ENCODE measurements at regions not wholly inside any gene's neighbourhood (a gene's known extent, or its start where the extent isn't known, plus 50 kb on each side); places are given as distances from the start of the nearest gene placed in this dataset.

GRCh38 chr12:81863406-81863805 is 104.3 kb upstream of the PPFIA2 start:
- H3K4me2 ChIP-seq (ENCODE audit: control insufficient read depth, extremely low read depth, insufficient read depth, low read depth, low read length) = no peak overlapping the region
- H4K20me1 ChIP-seq (ENCODE audit: control insufficient read depth, extremely low read depth, insufficient read depth, low read length) = no peaks in the 10 kb centered on the region
- no peak for TF ChIP-seq CTCF (optimal IDR thresholded peaks at IDR 0.05 in 1 of 3, IDR thresholded peaks at IDR 0.05 in 1 of 3, conservative IDR thresholded peaks at IDR 0.05 in 1 of 3; ENCODE audit: extremely low read depth in 1 of 3, insufficient read depth in 2 of 3, low read length in 3 of 3)
- TF ChIP-seq EZH2 (IDR thresholded peaks at IDR 0.05; ENCODE audit: low read length) = no peak
- H3K4me3 ChIP-seq (ENCODE audit: control insufficient read depth in 2 of 3, extremely low read depth in 1 of 3, insufficient read depth in 2 of 3, low read depth in 1 of 3, low read length in 3 of 3) = no peak overlapping the region
- dilution Hi-C loops (cut with MboI; ENCODE audit: extremely low pct_ligation_motif_present, low sequenced_read_pairs) = no loop called here
- no peak overlapping the region for H3K27ac ChIP-seq (ENCODE audit: control insufficient read depth, insufficient read depth, low read length)
- FAIRE-seq (no peak), DNase-seq (ENCODE audit: low read depth, low spot score) (no peak)
- H3K9me3 ChIP-seq (ENCODE audit: control insufficient read depth, low read depth, low read length) = no peaks in the 10 kb centered on the region
- H3K4me1 ChIP-seq (ENCODE audit: control insufficient read depth, extremely low read depth, insufficient read depth, low read length) = no peaks in the 10 kb centered on the region
- H3K9me1 ChIP-seq (ENCODE audit: control insufficient read depth, extremely low read depth, insufficient read depth, low read length) = no peaks in the 10 kb centered on the region
- no peaks in the 10 kb centered on the region for H3K27me3 ChIP-seq (ENCODE audit: control insufficient read depth, extremely low read depth, insufficient read depth, low read length)
- no peaks in the 10 kb centered on the region for H3K79me2 ChIP-seq (ENCODE audit: control insufficient read depth, insufficient read depth, low read length)
- no peaks in the 10 kb centered on the region for H3K36me3 ChIP-seq (ENCODE audit: control insufficient read depth in 2 of 2, extremely low read depth in 1 of 2, insufficient read depth in 2 of 2, low read length in 2 of 2)
- no peak overlapping the region for H3K9ac ChIP-seq (ENCODE audit: control insufficient read depth, extremely low read depth, insufficient read depth, low read length)
- H2AFZ ChIP-seq (ENCODE audit: control insufficient read depth, low read length) = no peak overlapping the region

GRCh38 chr12:81859521-81859920 is 100.4 kb upstream of the PPFIA2 start:
- no peak for TF ChIP-seq EZH2 (IDR thresholded peaks at IDR 0.05; ENCODE audit: low read length)
- no peak overlapping the region for H3K4me2 ChIP-seq (ENCODE audit: control insufficient read depth, extremely low read depth, insufficient read depth, low read depth, low read length)
- DNase-seq (ENCODE audit: low read depth, low spot score) (no peak), FAIRE-seq (no peak)
- no peak overlapping the region for H3K4me3 ChIP-seq (ENCODE audit: control insufficient read depth in 2 of 3, extremely low read depth in 1 of 3, insufficient read depth in 2 of 3, low read depth in 1 of 3, low read length in 3 of 3)
- no peaks in the 10 kb centered on the region for H3K27me3 ChIP-seq (ENCODE audit: control insufficient read depth, extremely low read depth, insufficient read depth, low read length)
- H3K27ac ChIP-seq (ENCODE audit: control insufficient read depth, insufficient read depth, low read length) = no peak overlapping the region
- H3K79me2 ChIP-seq (ENCODE audit: control insufficient read depth, insufficient read depth, low read length) = no peaks in the 10 kb centered on the region
- no peaks in the 10 kb centered on the region for H3K9me3 ChIP-seq (ENCODE audit: control insufficient read depth, low read depth, low read length)
- no peaks in the 10 kb centered on the region for H3K4me1 ChIP-seq (ENCODE audit: control insufficient read depth, extremely low read depth, insufficient read depth, low read length)
- H3K9ac ChIP-seq (ENCODE audit: control insufficient read depth, extremely low read depth, insufficient read depth, low read length) = no peak overlapping the region
- dilution Hi-C loops (cut with MboI; ENCODE audit: extremely low pct_ligation_motif_present, low sequenced_read_pairs) = no loop called here
- H4K20me1 ChIP-seq (ENCODE audit: control insufficient read depth, extremely low read depth, insufficient read depth, low read length) = no peaks in the 10 kb centered on the region
- H3K36me3 ChIP-seq (ENCODE audit: control insufficient read depth in 2 of 2, extremely low read depth in 1 of 2, insufficient read depth in 2 of 2, low read length in 2 of 2) = no peaks in the 10 kb centered on the region
- H3K9me1 ChIP-seq (ENCODE audit: control insufficient read depth, extremely low read depth, insufficient read depth, low read length) = no peaks in the 10 kb centered on the region
- no peak overlapping the region for H2AFZ ChIP-seq (ENCODE audit: control insufficient read depth, low read length)

- no peak overlapping the region for H3K4me3 ChIP-seq (ENCODE audit: control insufficient read depth in 2 of 3, extremely low read depth in 1 of 3, insufficient read depth in 2 of 3, low read depth in 1 of 3, low read length in 3 of 3)
- TF ChIP-seq CTCF (optimal IDR thresholded peaks at IDR 0.05 in 1 of 3, IDR thresholded peaks at IDR 0.05 in 1 of 3, conservative IDR thresholded peaks at IDR 0.05 in 1 of 3; ENCODE audit: extremely low read depth in 1 of 3, insufficient read depth in 2 of 3, low read length in 3 of 3) = no peak
- no peaks in the 10 kb centered on the region for H3K9me1 ChIP-seq (ENCODE audit: control insufficient read depth, extremely low read depth, insufficient read depth, low read length)
- DNase-seq (ENCODE audit: low read depth, low spot score) (no peak), FAIRE-seq (no peak)
- dilution Hi-C loops (cut with MboI; ENCODE audit: extremely low pct_ligation_motif_present, low sequenced_read_pairs) = no loop called here
- H3K9me3 ChIP-seq (ENCODE audit: control insufficient read depth, low read depth, low read length) = no peaks in the 10 kb centered on the region
- H3K36me3 ChIP-seq (ENCODE audit: control insufficient read depth in 2 of 2, extremely low read depth in 1 of 2, insufficient read depth in 2 of 2, low read length in 2 of 2) = no peaks in the 10 kb centered on the region
- H3K27me3 ChIP-seq (ENCODE audit: control insufficient read depth, extremely low read depth, insufficient read depth, low read length) = no peaks in the 10 kb centered on the region
- H4K20me1 ChIP-seq (ENCODE audit: control insufficient read depth, extremely low read depth, insufficient read depth, low read length) = no peaks in the 10 kb centered on the region
- H3K4me1 ChIP-seq (ENCODE audit: control insufficient read depth, extremely low read depth, insufficient read depth, low read length) = no peaks in the 10 kb centered on the region
- no peak overlapping the region for H3K4me2 ChIP-seq (ENCODE audit: control insufficient read depth, extremely low read depth, insufficient read depth, low read depth, low read length)
- H2AFZ ChIP-seq (ENCODE audit: control insufficient read depth, low read length) = no peak overlapping the region
- H3K9ac ChIP-seq (ENCODE audit: control insufficient read depth, extremely low read depth, insufficient read depth, low read length) = no peak overlapping the region
- no peaks in the 10 kb centered on the region for H3K79me2 ChIP-seq (ENCODE audit: control insufficient read depth, insufficient read depth, low read length)
- no peak overlapping the region for H3K27ac ChIP-seq (ENCODE audit: control insufficient read depth, insufficient read depth, low read length)
Observed at GRCh38 chr12:81843599-81843998, 84.4 kb upstream of the PPFIA2 start.
